AG10803 (cell line): ENCODE measurements at regions not wholly inside any gene's neighbourhood (a gene's known extent, or its start where the extent isn't known, plus 50 kb on each side); places are given as distances from the start of the nearest gene placed in this dataset.

ENCODE experiments used
- DNase-seq: peaks from one replicate; pipeline ENCODE4 v3.0.0; 2010; ENCODE audit warnings: low read depth
- H3K4me3 ChIP-seq: 2 replicates; pipeline ENCODE4 v1.5.1; 2011; ENCODE audit warnings: mild to moderate bottlenecking, low read length, control low read depth
- CTCF ChIP-seq: conservative IDR thresholded peaks from 2 replicates; pipeline ENCODE4 v1.5.1; 2011; ENCODE audit warnings: mild to moderate bottlenecking, low read length, control low read depth, inconsistent platforms

DNA sequence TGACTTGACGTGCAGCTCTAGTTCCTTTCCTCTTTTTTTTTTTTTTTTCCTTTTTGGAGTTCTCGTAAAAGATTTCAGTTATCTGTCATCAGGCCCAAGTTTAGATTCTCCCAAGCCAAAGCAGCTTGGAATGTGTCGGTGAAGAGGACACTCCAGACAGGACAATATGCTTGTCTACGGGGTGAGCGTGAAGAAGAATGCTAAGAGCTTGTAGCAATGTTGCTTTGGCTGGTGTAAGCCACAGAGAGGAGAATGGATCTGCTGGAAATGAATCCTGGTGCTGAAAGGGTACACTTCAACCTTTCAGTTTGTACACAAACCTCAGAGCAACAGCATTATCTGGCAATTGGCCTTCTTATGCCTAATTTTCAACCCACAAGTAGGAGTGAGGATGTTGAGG lies 92.4 kb downstream of the ISL1 start:
- no peak overlapping the region for H3K4me3 ChIP-seq
- DNase-seq, result no peak
- TF ChIP-seq CTCF, result no peak

DNA sequence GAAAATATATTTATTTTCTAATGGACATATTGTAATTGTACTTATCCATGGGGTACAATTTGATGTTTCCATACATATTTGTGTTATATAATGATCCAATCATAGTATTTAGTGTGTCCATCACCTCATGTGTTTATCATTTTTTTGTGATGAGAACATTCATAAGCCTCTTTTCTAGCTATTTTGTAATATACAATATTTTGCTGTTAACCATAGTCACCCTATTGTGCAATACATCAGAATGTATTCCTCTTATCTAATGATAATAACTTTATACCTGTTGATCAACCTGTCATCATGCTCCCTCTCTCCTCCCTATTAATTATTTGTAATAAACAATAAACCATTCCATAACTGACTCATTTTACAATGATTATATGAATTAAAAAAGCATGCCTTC lies 93.2 kb downstream of the ISL1 start:
- no peak for DNase-seq
- H3K4me3 ChIP-seq, result no peak overlapping the region
- no peak for TF ChIP-seq CTCF

DNA sequence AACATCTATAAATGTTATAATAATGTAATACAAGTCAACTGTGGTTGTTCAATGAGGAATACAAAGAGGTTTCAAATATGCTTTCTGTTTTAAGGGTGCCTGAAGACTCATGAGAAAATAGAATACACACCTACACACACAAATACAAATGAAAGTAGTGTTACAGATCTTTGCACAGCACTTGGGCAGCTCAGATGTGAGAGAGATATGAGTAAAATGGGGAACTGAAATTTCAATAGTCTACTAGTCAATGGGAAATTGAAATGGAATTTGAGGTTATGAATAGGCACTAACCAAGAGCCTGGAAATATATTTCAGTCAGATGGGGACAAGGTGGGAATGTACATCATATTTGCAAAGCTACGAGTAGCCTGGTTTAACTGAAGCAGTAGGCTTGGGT lies 96.6 kb downstream of the ISL1 start:
- DNase-seq, result no peak
- H3K4me3 ChIP-seq, result no peak overlapping the region
- TF ChIP-seq CTCF, result no peak

DNA sequence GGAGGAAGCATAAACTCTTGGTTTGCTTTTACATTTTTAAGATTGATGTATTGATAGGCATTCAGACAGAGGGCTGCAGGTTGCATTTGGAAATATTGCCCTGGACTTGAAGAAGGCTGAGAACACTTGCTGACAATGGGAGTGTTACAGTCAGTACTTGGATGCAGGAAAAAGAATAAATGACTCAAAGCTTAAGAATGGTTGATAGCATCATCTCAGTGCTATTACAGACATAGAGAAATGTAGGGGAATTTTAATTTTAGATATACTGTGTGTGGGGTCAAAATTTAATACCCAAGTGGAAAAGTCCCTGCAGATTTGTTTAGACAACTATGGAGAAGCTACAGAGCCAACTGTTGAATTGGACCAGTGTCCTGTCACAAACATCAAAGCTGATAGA lies 101.1 kb downstream of the ISL1 start:
- DNase-seq, result no peak
- no peak overlapping the region for H3K4me3 ChIP-seq
- TF ChIP-seq CTCF, result no peak

DNA sequence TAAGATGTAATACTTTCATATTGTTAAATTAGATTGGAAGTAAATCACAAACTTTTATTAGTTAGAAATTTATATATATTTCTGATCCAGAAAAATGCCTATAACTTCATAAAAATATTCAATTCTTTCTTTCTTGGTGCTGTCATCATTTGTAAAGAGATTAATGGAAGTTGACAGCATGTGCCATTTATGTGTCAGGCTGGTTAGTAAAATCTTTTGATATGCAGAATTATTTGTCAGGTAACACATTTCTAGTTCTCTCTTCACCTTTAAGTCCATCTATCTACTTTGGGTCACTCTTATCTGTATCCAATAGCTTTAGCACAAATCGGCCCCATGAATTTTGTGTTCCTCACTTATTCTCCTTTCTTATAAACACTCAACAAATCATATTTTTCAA lies 102.9 kb downstream of the ISL1 start:
- H3K4me3 ChIP-seq, result no peak overlapping the region
- no peak for TF ChIP-seq CTCF
- DNase-seq, result no peak

GRCh38 chr5:51487952-51488351 lies 104.7 kb downstream of the ISL1 start:
- no peak overlapping the region for H3K4me3 ChIP-seq
- TF ChIP-seq CTCF, result no peak
- DNase-seq, result no peak

GRCh38 chr5:51488803-51489642 lies 105.8 kb downstream of the ISL1 start:
- H3K4me3 ChIP-seq, result no peak overlapping the region
- DNase-seq, result no peak
- TF ChIP-seq CTCF, result no peak
